GM21737 (cell line): ENCODE measurements at regions not wholly inside any gene's neighbourhood (a gene's known extent, or its start where the extent isn't known, plus 50 kb on each side); places are given as distances from the start of the nearest gene placed in this dataset.
"Not testable (repeated sequence)": the region's sequence is repeated elsewhere in the genome, so short reads cannot be mapped to it uniquely, and the experiment has no call there.

ENCODE experiments used
- ATAC-seq: cut with Tn5 transposase; IDR thresholded peaks from one replicate; pipeline ENCODE4 v1.9.1; 2021; ENCODE audit warnings: mild to moderate bottlenecking, moderate library complexity; ENCODE audit not compliant: unreplicated experiment

- no peak for ATAC-seq
Observed at GRCh38 chr11:110347660-110348059, 51.2 kb upstream of the RDX start.

DNA sequence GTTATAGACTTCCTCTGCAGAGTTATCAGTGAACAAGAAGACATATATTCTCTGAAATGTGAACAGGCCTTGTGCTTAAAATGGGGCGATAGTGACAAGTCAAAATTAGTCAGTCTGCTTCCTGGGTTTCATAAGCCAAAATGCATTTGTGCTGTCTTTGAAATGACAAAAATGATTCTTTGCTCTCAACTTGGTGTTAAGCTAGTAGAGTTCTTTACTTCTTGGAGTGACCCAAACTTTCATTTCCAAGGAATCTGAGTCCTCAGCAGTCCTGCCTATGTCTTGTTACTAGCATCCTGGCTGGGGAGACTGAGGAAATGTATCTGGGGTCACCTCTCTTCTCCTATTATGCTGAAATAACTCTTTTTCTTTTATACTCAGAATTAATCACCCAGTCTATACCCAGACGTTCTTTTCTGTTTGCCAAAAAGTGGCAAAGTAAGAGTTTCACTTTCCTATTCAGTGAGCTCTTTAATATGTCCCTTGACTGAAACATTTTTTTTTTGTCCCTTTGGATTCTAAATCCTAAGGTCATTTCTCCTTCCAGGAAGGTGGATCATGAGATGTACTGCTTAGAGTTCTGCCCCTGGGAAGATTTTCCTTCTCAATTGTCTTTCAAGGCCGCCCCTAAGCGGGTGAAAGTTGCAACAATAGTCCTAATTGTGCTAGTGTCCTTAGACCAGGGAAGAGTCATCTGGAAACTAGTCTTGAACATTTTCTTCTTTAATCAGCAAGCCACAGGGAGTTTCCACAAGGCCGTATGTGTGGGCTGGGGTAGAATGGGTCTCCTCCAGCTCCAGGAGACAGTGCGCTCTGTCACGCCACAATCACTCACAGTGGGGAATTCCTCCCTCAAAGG, 53.0 kb upstream of the RDX start:
- peak; percentile 75 for ATAC-seq

- not testable (repeated sequence) for ATAC-seq
Observed at GRCh38 chr11:110349997-110350383, 53.6 kb upstream of the RDX start.

GRCh38 chr11:110355011-110355744, 58.8 kb upstream of the RDX start:
- no peak for ATAC-seq

DNA sequence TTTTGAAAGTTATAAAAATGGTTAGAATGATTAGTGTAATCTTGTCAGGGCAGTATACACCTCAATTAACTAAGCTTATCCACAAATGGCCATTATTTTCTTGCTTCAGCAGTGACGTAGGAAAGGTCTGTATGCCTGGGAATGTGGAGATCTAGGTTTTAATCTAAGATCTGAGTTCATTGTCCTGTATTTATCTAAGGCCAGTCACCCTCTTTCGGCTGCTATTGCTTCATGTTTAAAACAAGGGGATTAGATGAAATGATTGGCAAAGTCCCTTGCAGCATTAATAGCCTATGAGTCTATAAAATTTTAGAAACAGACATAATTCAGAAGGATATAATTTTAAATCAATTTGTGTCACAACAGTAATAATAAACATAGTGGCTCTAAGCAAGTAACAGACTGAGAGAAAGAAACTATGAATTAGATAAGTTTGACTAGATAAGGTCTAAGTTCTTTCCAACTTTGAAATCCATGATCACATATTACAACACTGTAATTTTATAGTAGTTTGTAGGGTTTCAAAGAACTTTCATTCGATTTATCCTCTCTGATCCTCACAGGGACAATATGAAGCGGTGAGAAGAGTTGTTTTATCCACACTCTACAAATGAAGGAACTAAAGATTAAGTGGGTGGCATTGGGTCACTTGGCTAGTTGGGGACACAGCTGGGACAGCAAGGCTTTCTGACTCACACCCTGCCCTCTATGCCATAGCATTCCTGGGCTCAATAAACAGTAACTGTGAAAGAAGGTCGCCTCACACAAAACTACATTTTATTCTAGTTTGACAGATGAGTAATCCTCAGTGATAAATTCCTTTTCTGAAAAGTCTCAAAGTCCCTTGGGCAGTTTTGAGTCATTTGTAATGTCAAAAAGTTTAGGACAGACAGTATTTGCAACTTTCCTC, 60.6 kb upstream of the RDX start:
- ATAC-seq, result no peak

DNA sequence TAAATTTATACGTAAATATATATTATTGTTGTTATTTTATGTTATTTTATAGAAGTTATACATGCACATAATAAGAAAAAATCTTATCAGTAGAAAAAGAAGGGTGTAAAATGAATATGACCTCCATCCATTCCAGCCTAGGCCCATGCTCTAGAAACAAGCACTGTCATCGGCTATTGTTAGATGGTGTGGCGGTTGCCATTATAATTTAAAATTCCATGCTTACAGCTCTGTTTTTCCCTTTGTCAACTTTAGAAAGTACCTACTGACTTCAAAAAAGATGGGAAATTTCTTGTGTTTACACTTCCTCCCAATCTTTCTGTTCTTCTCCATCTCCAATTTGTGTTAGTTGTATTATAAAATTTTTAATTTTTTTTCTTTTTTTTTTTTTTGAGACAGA, 61.9 kb upstream of the RDX start:
- ATAC-seq, result no peak

DNA sequence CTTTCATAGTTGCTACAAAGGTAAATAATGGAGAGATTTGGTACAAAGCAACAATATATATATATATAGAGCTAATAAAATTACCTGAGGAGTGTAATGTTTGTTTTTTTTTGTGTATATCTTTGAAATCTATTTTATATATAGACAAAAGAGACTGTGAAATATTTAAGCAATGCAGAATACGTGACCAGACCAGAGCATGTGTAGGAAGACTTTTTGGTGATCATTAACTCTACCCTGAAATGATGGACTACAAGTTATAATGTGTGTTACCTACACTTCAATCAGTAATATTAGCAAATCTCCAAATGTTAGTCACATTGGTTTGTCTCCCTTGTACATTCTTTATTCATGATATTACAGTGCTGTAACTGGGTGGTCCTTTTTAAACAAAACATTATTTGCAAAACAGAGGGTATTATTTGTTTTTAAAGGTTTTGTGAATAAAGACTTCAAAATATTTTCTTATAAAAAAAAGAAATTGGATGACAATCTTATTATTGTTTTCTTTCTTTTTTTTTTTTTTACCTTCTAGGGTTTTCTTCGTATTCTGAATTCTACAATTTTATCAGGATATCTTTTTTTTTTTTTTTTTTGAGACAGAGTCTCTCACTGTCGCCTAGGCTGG, 64.5 kb upstream of the RDX start:
- not testable (repeated sequence) for ATAC-seq

GRCh38 chr11:110362971-110363509, 66.6 kb upstream of the RDX start:
- ATAC-seq, result no peak

GRCh38 chr11:110366291-110366690, 63.5 kb upstream of the FDX1 start:
- ATAC-seq, result no peak

- ATAC-seq, result no peak
Observed at GRCh38 chr11:110367571-110367970, 62.2 kb upstream of the FDX1 start.

DNA sequence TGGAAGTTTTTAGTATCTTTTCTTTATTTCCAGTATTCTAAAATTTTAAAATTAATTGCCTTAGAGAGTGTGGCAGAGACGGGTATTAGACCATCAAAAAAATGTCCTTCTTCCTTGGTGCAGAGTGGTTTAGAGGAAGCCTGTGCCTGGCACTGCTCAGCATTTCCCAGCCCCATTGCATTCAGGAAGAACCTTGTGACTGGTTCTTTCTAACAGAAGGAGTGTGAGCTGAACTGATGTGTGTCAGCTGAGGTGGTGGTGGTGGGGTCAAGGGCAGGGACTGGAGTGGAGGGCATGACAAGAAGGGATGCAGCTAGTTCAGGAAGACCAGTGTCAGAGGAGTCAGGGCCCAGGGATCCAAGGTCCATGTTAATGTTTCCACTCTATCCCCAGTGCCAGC, 58.7 kb upstream of the FDX1 start:
- no peak for ATAC-seq

DNA sequence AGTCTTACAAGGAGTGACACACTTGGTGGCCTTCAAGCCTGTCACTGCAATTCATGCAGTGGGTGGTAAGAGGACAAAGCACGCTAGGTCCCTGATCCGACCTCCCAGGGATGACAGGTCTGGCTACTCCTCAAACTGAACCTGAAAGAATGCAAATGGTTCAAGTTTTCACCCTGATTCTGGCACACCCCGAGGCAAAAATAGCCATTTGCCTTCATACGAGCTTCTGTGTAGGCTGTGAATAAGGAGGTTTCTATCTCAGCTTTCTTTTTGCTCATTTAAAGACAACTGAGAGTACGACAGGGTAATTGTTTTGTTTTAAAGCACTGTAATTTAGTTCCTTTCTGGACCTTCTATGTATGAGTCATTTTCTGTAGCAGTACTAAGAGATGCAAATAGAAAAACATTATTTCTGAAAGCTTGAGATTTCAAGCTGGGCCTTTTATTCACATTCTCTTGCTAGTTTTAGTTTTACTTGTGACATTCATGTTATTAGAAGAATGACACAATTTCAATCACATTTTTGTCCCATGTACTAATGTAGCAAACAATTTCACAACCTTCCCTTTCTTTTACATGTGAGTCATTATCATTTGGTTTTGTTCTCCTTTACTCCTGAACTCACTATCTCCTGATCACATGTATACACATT, 56.6 kb upstream of the FDX1 start:
- peak; percentile 90 for ATAC-seq

DNA sequence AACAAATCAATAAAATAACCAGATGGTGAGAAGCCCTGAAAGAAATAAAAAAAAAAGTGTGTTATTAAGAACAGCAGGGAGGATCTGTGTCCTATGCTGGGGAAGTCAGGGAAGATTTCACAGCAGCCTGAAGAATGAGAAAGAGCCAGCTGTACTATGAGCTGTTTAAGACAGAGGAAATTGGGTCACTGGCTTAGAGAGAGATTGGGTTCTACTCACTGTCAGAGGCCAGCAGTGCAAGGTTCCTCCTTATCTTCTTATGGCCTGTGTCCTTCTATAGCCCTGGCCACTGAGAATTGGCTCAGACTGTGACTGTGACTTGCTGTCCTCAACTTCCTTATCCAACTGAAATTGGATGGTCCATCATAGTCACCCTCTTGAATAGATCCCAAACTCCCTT, 54.8 kb upstream of the FDX1 start:
- ATAC-seq, result no peak

- no peak for ATAC-seq
Observed at GRCh38 chr11:110375351-110375750, 54.4 kb upstream of the FDX1 start.

DNA sequence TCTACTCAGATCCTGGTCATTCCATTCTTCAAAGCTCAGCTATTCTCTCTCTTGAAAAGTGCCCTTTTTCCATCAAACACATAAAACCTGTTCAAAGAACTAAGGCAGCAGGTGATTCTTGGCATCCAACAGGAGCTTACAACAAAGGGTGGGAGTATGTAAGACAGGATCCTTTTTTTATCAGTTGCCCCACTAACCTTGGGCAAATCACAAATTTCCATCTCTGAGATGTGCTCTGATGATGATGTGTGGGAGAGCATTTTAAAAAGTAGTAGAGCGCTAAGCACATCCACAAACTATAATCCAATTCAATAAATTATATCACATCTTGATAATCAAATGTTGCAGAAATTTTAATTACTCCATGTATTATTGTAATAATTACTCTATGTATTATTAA, 53.7 kb upstream of the FDX1 start:
- ATAC-seq, result no peak

- no peak for ATAC-seq
Observed at GRCh38 chr11:110376711-110377324, 52.9 kb upstream of the FDX1 start.

DNA sequence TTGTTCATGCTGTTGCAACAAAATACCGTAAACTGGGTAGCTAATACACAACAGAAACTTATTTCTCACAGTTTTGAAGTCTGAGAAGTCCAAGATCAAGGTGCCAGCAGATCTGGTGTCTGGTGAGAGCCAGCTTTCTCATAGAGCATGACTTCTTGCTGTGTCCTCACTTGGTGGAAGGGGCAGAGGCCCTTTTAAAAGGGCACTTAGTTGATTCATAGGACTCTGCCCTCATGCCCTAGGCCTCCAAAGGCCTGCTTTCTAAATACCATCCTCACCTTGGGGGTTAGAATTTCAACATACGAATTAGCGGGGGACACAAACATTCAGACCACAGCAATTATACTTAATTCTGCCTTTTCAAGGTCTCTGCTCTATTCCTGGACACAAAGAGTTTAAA, 52.3 kb upstream of the FDX1 start:
- ATAC-seq, result no peak

DNA sequence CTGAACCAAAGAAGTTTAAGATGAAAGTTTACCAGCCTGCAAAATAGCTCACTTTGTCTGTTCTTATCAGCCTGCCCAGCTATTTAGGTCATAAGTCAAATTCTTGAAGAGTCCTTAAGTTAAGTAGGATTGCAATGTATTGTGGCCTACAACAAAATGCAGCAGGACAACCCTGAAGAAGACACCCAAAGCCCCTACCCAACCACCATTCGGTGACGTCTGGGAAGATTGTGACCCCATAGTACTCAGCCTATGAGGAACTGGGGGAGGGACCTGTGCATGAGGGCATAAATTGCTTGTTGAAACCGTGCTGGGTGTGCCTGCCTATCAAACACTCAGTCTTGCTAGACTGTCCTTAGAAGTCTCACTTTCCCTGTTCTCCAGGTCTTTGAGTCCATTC, 50.5 kb upstream of the FDX1 start:
- ATAC-seq, result no peak

GRCh38 chr11:110379936-110380335, 49.8 kb upstream of the FDX1 start:
- no peak for ATAC-seq
